Right atrium auricular region (tissue), 2 donors: ENCODE measurements at regions not wholly inside any gene's neighbourhood (a gene's known extent, or its start where the extent isn't known, plus 50 kb on each side); places are given as distances from the start of the nearest gene placed in this dataset.

Source experiments
- DNase-seq: peaks from one replicate; pipeline ENCODE4 v3.0.0-alpha.2; 2019; ENCODE audit warnings: low spot score
- H3K27ac ChIP-seq, 2 donors: fragments of 200-600 bp; sonication (generic); 1 replicate in 1 of 2; 2 replicates in 1 of 2; pipeline ENCODE4 v1.5.1; 2016 to 2019
- H3K27me3 ChIP-seq, 2 donors: fragments of 200-600 bp; sonication (generic); one replicate each; pipeline versions ENCODE4 v1.5.1 to v1.6.0; 2017 to 2019
- H3K36me3 ChIP-seq: fragments of 200-600 bp; sonication (generic); one replicate; pipeline ENCODE4 v1.5.1; 2016
- H3K4me1 ChIP-seq, 2 donors: fragments of 200-600 bp; sonication (generic); one replicate each; pipeline versions ENCODE4 v1.5.1 to v1.6.0; 2017 to 2019
- H3K4me3 ChIP-seq, 2 donors: fragments of 200-600 bp; sonication (generic); 1 replicate in 1 of 2; 2 replicates in 1 of 2; pipeline ENCODE4 v1.5.1; 2017 to 2019; ENCODE audit warnings: mild to moderate bottlenecking in 1 of 2, moderate library complexity in 1 of 2
- H3K9me3 ChIP-seq, 2 donors: fragments of 200-600 bp; sonication (generic); one replicate each; pipeline ENCODE4 v1.5.1; 2019
- CTCF ChIP-seq, 2 donors: fragments of 200-600 bp; sonication (generic); IDR thresholded peaks; one replicate each; pipeline ENCODE4 v1.5.1; 2019; ENCODE audit warnings: antibody characterized with exemption in 2 of 2

- Histone ChIP-seq H3K27ac (no peak overlapping the region), H3K27me3 (no peaks in the 10 kb centered on the region), H3K9me3 (no peaks in the 10 kb centered on the region), H3K36me3 (no peaks in the 10 kb centered on the region), H3K4me1 (no peaks in the 10 kb centered on the region), H3K4me3 (no peak overlapping the region)
- no peak for DNase-seq
- TF ChIP-seq CTCF (IDR thresholded peaks at IDR 0.05), result no peak
Observed at GRCh38 chr4:162657966-162658365, 494.2 kb upstream of the FSTL5 start.

- TF ChIP-seq CTCF (IDR thresholded peaks at IDR 0.05), result no peak
- Histone ChIP-seq H3K4me1 (no peaks in the 10 kb centered on the region), H3K9me3 (no peaks in the 10 kb centered on the region), H3K4me3 (no peak overlapping the region), H3K27ac (no peak overlapping the region), H3K27me3 (no peaks in the 10 kb centered on the region), H3K36me3 (no peaks in the 10 kb centered on the region)
- no peak for DNase-seq
Observed at GRCh38 chr4:162650166-162650565, 486.4 kb upstream of the FSTL5 start.

GRCh38 chr4:162645381-162645780 is 481.6 kb upstream of the FSTL5 start:
- Histone ChIP-seq H3K9me3 (no peaks in the 10 kb centered on the region), H3K4me3 (no peak overlapping the region), H3K27ac (no peak overlapping the region), H3K4me1 (no peaks in the 10 kb centered on the region), H3K27me3 (no peaks in the 10 kb centered on the region), H3K36me3 (no peaks in the 10 kb centered on the region)
- DNase-seq, result no peak
- peak in 1 of 2 donors; percentile 56 for TF ChIP-seq CTCF (IDR thresholded peaks at IDR 0.05)

GRCh38 chr4:162644346-162644745 is 480.5 kb upstream of the FSTL5 start:
- Histone ChIP-seq H3K27ac (no peak overlapping the region), H3K4me3 (no peak overlapping the region), H3K36me3 (no peaks in the 10 kb centered on the region), H3K9me3 (no peaks in the 10 kb centered on the region), H3K27me3 (no peaks in the 10 kb centered on the region), H3K4me1 (no peaks in the 10 kb centered on the region)
- no peak for DNase-seq
- no peak for TF ChIP-seq CTCF (IDR thresholded peaks at IDR 0.05)

GRCh38 chr4:162640152-162640551 is 476.4 kb upstream of the FSTL5 start:
- no peaks in the 10 kb centered on the region for H3K9me3 ChIP-seq
- no peak overlapping the region for H3K27ac ChIP-seq
- no peak for DNase-seq
- H3K4me1 ChIP-seq, result no peaks in the 10 kb centered on the region
- H3K4me3 ChIP-seq, result no peak overlapping the region
- no peak for TF ChIP-seq CTCF (IDR thresholded peaks at IDR 0.05)
- no peaks in the 10 kb centered on the region for H3K27me3 ChIP-seq
- no peaks in the 10 kb centered on the region for H3K36me3 ChIP-seq

GRCh38 chr4:162634390-162634789 is 470.6 kb upstream of the FSTL5 start:
- Histone ChIP-seq H3K27ac (no peak overlapping the region), H3K9me3 (no peaks in the 10 kb centered on the region), H3K36me3 (no peaks in the 10 kb centered on the region), H3K4me1 (no peaks in the 10 kb centered on the region), H3K4me3 (no peak overlapping the region), H3K27me3 (no peaks in the 10 kb centered on the region)
- DNase-seq, result no peak
- no peak for TF ChIP-seq CTCF (IDR thresholded peaks at IDR 0.05)
